ENCODE measurements at regions not wholly inside any gene's neighbourhood (a gene's known extent, or its start where the extent isn't known, plus 50 kb on each side); places are given as distances from the start of the nearest gene placed in this dataset.

DNA sequence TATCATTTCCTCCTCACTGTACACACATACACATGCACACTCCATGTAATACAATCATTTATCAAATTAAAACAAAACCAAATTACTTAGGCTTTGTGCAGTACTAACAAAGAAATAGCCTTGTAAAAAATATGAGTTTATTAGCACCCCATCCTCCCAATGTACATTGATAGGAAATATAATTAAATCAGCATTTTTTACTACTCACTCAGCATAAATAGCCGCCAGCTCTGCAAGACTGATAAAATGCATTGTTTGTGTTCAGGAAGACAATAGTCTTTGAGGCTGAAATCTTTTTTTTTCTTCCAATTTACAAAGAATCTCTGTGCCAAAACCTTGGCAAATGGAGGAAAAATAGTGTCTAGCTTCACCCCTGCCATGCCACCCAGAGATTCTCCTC is 497.6 kb upstream of the ADAMTS16 start:
- TF ChIP-seq, protein P1, sequence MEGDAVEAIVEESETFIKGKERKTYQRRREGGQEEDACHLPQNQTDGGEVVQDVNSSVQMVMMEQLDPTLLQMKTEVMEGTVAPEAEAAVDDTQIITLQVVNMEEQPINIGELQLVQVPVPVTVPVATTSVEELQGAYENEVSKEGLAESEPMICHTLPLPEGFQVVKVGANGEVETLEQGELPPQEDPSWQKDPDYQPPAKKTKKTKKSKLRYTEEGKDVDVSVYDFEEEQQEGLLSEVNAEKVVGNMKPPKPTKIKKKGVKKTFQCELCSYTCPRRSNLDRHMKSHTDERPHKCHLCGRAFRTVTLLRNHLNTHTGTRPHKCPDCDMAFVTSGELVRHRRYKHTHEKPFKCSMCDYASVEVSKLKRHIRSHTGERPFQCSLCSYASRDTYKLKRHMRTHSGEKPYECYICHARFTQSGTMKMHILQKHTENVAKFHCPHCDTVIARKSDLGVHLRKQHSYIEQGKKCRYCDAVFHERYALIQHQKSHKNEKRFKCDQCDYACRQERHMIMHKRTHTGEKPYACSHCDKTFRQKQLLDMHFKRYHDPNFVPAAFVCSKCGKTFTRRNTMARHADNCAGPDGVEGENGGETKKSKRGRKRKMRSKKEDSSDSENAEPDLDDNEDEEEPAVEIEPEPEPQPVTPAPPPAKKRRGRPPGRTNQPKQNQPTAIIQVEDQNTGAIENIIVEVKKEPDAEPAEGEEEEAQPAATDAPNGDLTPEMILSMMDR (IDR thresholded peaks at IDR 0.05; ENCODE audit: insufficient read depth, low read length, missing control alignments), result no peak
- POLR2A ChIA-PET, result no interaction called here
- no peak overlapping the region for H3K4me3 ChIP-seq (ENCODE audit: low read depth, low read length)
- no peak for DNase-seq (ENCODE audit: low read depth, low spot score)
- CTCF ChIA-PET, result no interaction called here

DNA sequence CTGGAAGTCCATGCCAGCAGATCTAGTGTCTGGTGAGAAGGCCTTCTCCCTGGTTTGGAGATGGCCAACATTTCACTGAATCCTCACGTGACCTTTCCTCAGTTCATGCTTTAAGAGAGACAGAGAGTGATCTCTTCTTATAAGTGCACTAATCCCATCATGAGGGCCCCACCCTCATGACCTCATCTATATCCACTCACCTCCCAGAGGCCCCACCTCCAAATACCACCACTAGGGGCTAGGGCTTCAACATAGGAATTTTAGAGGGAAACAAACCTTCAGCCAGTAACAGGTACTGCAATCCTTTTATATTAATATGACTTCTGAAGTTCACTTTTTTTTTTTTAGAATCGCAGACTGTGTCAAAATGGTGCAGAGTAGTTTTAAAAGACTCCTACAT is 496.9 kb upstream of the ADAMTS16 start:
- ChIA-PET POLR2A (no interaction called here), CTCF (no interaction called here)
- no peak overlapping the region for H3K4me3 ChIP-seq (ENCODE audit: low read depth, low read length)
- TF ChIP-seq, protein P1 (IDR thresholded peaks at IDR 0.05; ENCODE audit: insufficient read depth, low read length, missing control alignments), result no peak
- DNase-seq (ENCODE audit: low read depth, low spot score), result no peak

DNA sequence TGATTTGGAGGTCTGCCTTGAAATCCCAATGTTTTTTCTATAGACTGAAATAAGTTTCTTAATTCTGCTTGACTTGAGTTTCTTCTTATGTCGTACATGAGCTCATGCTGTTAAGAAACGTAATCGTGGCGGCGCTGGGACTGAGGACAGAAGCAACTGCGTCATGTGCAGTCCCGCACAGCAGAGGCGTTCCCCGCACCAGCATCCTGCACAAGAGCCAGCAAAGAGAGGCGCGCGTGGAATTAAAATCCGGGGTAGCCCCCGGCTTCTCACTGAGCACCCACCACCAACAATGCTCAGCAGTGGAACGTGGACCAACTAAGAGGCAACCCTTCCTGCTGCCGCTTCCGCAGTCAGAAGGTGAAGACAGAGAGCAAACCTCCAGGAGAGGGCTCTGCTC is 496.2 kb upstream of the ADAMTS16 start:
- no peak for DNase-seq (ENCODE audit: low read depth, low spot score)
- no peak overlapping the region for H3K4me3 ChIP-seq (ENCODE audit: low read depth, low read length)
- TF ChIP-seq, protein P1 (IDR thresholded peaks at IDR 0.05; ENCODE audit: insufficient read depth, low read length, missing control alignments), result no peak
- ChIA-PET CTCF (no interaction called here), POLR2A (no interaction called here)

DNA sequence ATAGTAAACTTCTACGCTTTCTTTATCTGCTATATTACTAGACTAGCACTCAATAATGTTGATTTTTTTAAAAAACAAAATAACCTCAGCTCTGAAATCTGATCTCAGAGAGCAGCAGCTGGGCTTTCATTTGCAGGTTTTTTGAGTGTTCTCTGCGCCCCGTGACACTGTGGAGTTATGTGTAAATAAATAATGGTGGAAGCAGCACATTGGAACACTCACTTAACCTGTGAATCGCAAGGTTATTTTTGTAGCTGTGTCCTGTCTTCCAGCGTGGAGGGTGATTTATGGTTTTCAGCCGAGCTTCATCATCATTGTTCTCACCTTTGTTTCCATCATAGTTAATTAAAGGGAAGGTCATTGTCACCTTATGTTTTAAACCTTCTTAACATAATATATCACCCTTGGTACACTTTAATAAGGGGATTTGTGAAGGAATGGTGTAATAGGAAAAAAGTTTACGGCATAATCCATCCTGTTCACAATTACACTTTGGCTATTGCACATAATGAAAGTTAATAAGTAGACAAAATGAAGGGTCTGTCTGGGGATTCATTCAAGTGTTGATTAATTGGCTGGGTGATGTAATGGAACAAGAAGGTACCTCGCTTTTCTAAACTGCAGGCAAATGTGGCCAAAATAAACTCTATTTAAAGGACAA is 493.3 kb upstream of the ADAMTS16 start:
- CTCF ChIA-PET, result no interaction called here
- no peak overlapping the region for H3K4me3 ChIP-seq (ENCODE audit: low read depth, low read length)
- POLR2A ChIA-PET, result no interaction called here
- no peak for DNase-seq (ENCODE audit: low read depth, low spot score)
- TF ChIP-seq, protein P1 (IDR thresholded peaks at IDR 0.05; ENCODE audit: insufficient read depth, low read length, missing control alignments), result no peak

DNA sequence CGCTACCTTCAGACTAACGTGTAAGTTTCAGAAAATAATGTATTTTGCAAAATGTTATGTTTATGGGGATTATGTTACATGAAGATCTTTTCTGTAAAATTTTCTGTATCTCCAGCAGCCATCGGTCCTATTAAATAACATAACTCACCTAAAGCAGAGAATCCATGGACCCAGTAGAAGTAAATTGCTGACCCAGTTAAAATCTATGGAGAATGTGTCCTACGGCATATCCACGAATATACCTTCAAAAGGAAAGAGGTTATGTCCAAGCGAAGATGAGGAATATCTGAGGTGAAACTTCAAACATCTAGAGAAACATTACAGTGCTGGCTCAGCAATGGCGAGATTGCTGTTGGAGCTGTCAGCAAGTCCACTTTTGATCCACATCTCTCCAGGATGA is 492.2 kb upstream of the ADAMTS16 start:
- DNase-seq (ENCODE audit: low read depth, low spot score), result no peak
- ChIA-PET CTCF (no interaction called here), POLR2A (no interaction called here)
- TF ChIP-seq, protein P1 (IDR thresholded peaks at IDR 0.05; ENCODE audit: insufficient read depth, low read length, missing control alignments), result no peak
- no peak overlapping the region for H3K4me3 ChIP-seq (ENCODE audit: low read depth, low read length)

DNA sequence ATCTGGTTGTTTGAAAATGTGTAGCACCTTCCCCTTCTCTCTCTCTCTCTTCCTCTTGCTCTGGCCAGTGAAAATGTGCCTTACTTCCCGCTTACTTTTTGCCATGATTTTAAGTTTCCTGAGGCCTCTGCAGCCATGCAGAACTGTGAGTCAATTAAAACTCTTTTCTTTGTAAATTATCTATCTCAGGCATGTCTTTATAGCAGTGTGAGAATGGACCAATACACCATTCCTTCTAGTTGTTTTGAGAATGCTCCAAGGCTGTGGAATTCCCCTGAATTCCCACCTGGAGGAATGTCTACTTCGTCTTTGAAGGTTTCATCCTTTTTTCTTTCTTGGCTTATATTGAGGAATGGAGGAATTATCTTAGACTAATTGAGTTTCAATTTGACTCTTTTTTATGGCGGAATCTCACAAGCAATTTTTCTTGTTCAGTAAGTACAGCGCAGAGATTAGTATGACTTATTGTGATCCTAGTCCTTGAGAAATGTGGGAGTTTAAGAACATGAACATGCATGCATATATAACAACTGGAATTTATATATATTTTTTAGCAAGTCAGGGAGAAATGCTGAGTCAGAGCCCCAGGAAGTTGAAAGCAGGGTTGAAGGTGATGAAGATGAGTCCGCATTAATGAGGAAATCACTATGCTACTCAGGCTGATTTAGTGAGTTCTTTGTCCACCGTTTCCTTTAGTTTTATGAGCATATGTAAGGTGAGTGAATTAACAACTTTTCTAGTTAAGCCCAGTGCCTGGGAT is 488.1 kb upstream of the ADAMTS16 start:
- DNase-seq (ENCODE audit: low read depth, low spot score), result no peak
- H3K4me3 ChIP-seq (ENCODE audit: low read depth, low read length), result no peak overlapping the region
- POLR2A ChIA-PET, result no interaction called here
- TF ChIP-seq, protein P1 (IDR thresholded peaks at IDR 0.05; ENCODE audit: insufficient read depth, low read length, missing control alignments), result no peak
- CTCF ChIA-PET, result no interaction called here
